ENCODE measurements at regions not wholly inside any gene's neighbourhood (a gene's known extent, or its start where the extent isn't known, plus 50 kb on each side); places are given as distances from the start of the nearest gene placed in this dataset.
"Not testable (repeated sequence)": the region's sequence is repeated elsewhere in the genome, so short reads cannot be mapped to it uniquely, and the experiment has no call there.

GRCh38 chr7:76956531-76956930 lies 75.6 kb downstream of the SPDYE17 start:
- ATAC-seq (ENCODE audit: poor library complexity); CTCF ChIA-PET: not testable (repeated sequence)

GRCh38 chr7:76955124-76955523 lies 77.0 kb downstream of the SPDYE17 start:
- H3K27ac ChIP-seq (ENCODE audit: low read depth in 1 of 2, low read length in 2 of 2); H3K27me3 ChIP-seq (ENCODE audit: control insufficient read depth in 1 of 2, insufficient read depth in 2 of 2, low read length in 2 of 2); H3K4me3 ChIP-seq (ENCODE audit: low read length); ATAC-seq (ENCODE audit: poor library complexity); H3K27ac Mint-ChIP-seq; H3K9me3 Mint-ChIP-seq; DNase-seq; H3K36me3 Mint-ChIP-seq (ENCODE audit: low read depth); H3K36me3 ChIP-seq (ENCODE audit: insufficient read depth, low read length); H3K4me1 Mint-ChIP-seq (ENCODE audit: low read depth); H3K27me3 Mint-ChIP-seq; POLR2A ChIA-PET; H3K4me1 ChIP-seq (ENCODE audit: insufficient read depth, low read length); H3K9me3 ChIP-seq (ENCODE audit: control insufficient read depth in 1 of 2, insufficient read depth in 1 of 2, low read length in 2 of 2); H3K4me3 Mint-ChIP-seq; intact Hi-C loops (cut with DNase I, micrococcal nuclease): not testable (repeated sequence)
- CTCF ChIA-PET = interaction anchor here (0.7 kb wide), 1 partner anchor 379 kb away, joined by 3 read pairs; no protein-coding TSS in a partner anchor

More at GRCh38 chr7:76956531-76956930, 75.6 kb downstream of the SPDYE17 start:
- H3K9me3 Mint-ChIP-seq; H3K4me3 ChIP-seq (ENCODE audit: low read length); H3K27ac Mint-ChIP-seq; H3K4me1 ChIP-seq (ENCODE audit: insufficient read depth, low read length); H3K4me3 Mint-ChIP-seq; H3K27me3 ChIP-seq (ENCODE audit: control insufficient read depth in 1 of 2, insufficient read depth in 2 of 2, low read length in 2 of 2); DNase-seq; intact Hi-C loops (cut with DNase I, micrococcal nuclease); H3K27me3 Mint-ChIP-seq; H3K4me1 Mint-ChIP-seq (ENCODE audit: low read depth); POLR2A ChIA-PET; H3K36me3 Mint-ChIP-seq (ENCODE audit: low read depth); H3K36me3 ChIP-seq (ENCODE audit: insufficient read depth, low read length); H3K27ac ChIP-seq (ENCODE audit: low read depth in 1 of 2, low read length in 2 of 2); H3K9me3 ChIP-seq (ENCODE audit: control insufficient read depth in 1 of 2, insufficient read depth in 1 of 2, low read length in 2 of 2): not testable (repeated sequence)

GRCh38 chr7:76944603-76945002 lies 87.6 kb downstream of the SPDYE17 start:
- ATAC-seq (ENCODE audit: poor library complexity); CTCF ChIA-PET: not testable (repeated sequence)

GRCh38 chr7:76941809-76942765 lies 90.1 kb downstream of the SPDYE17 start:
- ATAC-seq (ENCODE audit: poor library complexity); CTCF ChIA-PET; H3K4me3 Mint-ChIP-seq; H3K4me3 ChIP-seq (ENCODE audit: low read length); H3K36me3 ChIP-seq (ENCODE audit: insufficient read depth, low read length); H3K27ac ChIP-seq (ENCODE audit: low read depth in 1 of 2, low read length in 2 of 2); H3K9me3 ChIP-seq (ENCODE audit: control insufficient read depth in 1 of 2, insufficient read depth in 1 of 2, low read length in 2 of 2); POLR2A ChIA-PET; H3K27ac Mint-ChIP-seq; H3K36me3 Mint-ChIP-seq (ENCODE audit: low read depth); H3K27me3 ChIP-seq (ENCODE audit: control insufficient read depth in 1 of 2, insufficient read depth in 2 of 2, low read length in 2 of 2); H3K4me1 Mint-ChIP-seq (ENCODE audit: low read depth); intact Hi-C loops (cut with DNase I, micrococcal nuclease); H3K27me3 Mint-ChIP-seq; H3K9me3 Mint-ChIP-seq; DNase-seq; H3K4me1 ChIP-seq (ENCODE audit: insufficient read depth, low read length): not testable (repeated sequence)

More at GRCh38 chr7:76944603-76945002, 87.6 kb downstream of the SPDYE17 start:
- POLR2A ChIA-PET; H3K4me3 ChIP-seq (ENCODE audit: low read length); H3K27ac ChIP-seq (ENCODE audit: low read depth in 1 of 2, low read length in 2 of 2); H3K4me3 Mint-ChIP-seq; DNase-seq; intact Hi-C loops (cut with DNase I, micrococcal nuclease); H3K4me1 ChIP-seq (ENCODE audit: insufficient read depth, low read length); H3K36me3 Mint-ChIP-seq (ENCODE audit: low read depth); H3K27me3 ChIP-seq (ENCODE audit: control insufficient read depth in 1 of 2, insufficient read depth in 2 of 2, low read length in 2 of 2); H3K27me3 Mint-ChIP-seq; H3K36me3 ChIP-seq (ENCODE audit: insufficient read depth, low read length); H3K9me3 ChIP-seq (ENCODE audit: control insufficient read depth in 1 of 2, insufficient read depth in 1 of 2, low read length in 2 of 2); H3K9me3 Mint-ChIP-seq; H3K27ac Mint-ChIP-seq; H3K4me1 Mint-ChIP-seq (ENCODE audit: low read depth): not testable (repeated sequence)

- H3K27me3 ChIP-seq (ENCODE audit: control insufficient read depth in 1 of 2, insufficient read depth in 2 of 2, low read length in 2 of 2); intact Hi-C loops (cut with DNase I, micrococcal nuclease); H3K27ac ChIP-seq (ENCODE audit: low read depth in 1 of 2, low read length in 2 of 2); H3K4me3 ChIP-seq (ENCODE audit: low read length); CTCF ChIA-PET; POLR2A ChIA-PET; H3K27ac Mint-ChIP-seq; H3K36me3 ChIP-seq (ENCODE audit: insufficient read depth, low read length); H3K4me3 Mint-ChIP-seq; ATAC-seq (ENCODE audit: poor library complexity); DNase-seq; H3K4me1 Mint-ChIP-seq (ENCODE audit: low read depth); H3K36me3 Mint-ChIP-seq (ENCODE audit: low read depth); H3K4me1 ChIP-seq (ENCODE audit: insufficient read depth, low read length); H3K27me3 Mint-ChIP-seq; H3K9me3 Mint-ChIP-seq; H3K9me3 ChIP-seq (ENCODE audit: control insufficient read depth in 1 of 2, insufficient read depth in 1 of 2, low read length in 2 of 2): not testable (repeated sequence)
Observed at GRCh38 chr7:76937781-76938180, 94.4 kb downstream of the SPDYE17 start.

- intact Hi-C loops (cut with DNase I, micrococcal nuclease); H3K4me3 Mint-ChIP-seq: not testable (repeated sequence)
Observed at GRCh38 chr7:76937330-76937729, 94.8 kb downstream of the SPDYE17 start.

GRCh38 chr7:76936346-76936745 lies 95.8 kb downstream of the SPDYE17 start:
- H3K27me3 ChIP-seq (ENCODE audit: control insufficient read depth in 1 of 2, insufficient read depth in 2 of 2, low read length in 2 of 2); DNase-seq; H3K4me3 ChIP-seq (ENCODE audit: low read length); H3K27me3 Mint-ChIP-seq; intact Hi-C loops (cut with DNase I, micrococcal nuclease); ATAC-seq (ENCODE audit: poor library complexity); H3K4me1 ChIP-seq (ENCODE audit: insufficient read depth, low read length); H3K9me3 Mint-ChIP-seq; H3K27ac ChIP-seq (ENCODE audit: low read depth in 1 of 2, low read length in 2 of 2); CTCF ChIA-PET; H3K36me3 Mint-ChIP-seq (ENCODE audit: low read depth); H3K4me1 Mint-ChIP-seq (ENCODE audit: low read depth); H3K4me3 Mint-ChIP-seq; H3K36me3 ChIP-seq (ENCODE audit: insufficient read depth, low read length); POLR2A ChIA-PET; H3K9me3 ChIP-seq (ENCODE audit: control insufficient read depth in 1 of 2, insufficient read depth in 1 of 2, low read length in 2 of 2); H3K27ac Mint-ChIP-seq: not testable (repeated sequence)

More at GRCh38 chr7:76937330-76937729, 94.8 kb downstream of the SPDYE17 start:
- H3K4me1 ChIP-seq (ENCODE audit: insufficient read depth, low read length); CTCF ChIA-PET; POLR2A ChIA-PET; H3K27ac Mint-ChIP-seq; H3K9me3 ChIP-seq (ENCODE audit: control insufficient read depth in 1 of 2, insufficient read depth in 1 of 2, low read length in 2 of 2); H3K9me3 Mint-ChIP-seq; H3K27ac ChIP-seq (ENCODE audit: low read depth in 1 of 2, low read length in 2 of 2); ATAC-seq (ENCODE audit: poor library complexity); H3K27me3 Mint-ChIP-seq; H3K27me3 ChIP-seq (ENCODE audit: control insufficient read depth in 1 of 2, insufficient read depth in 2 of 2, low read length in 2 of 2); DNase-seq; H3K36me3 Mint-ChIP-seq (ENCODE audit: low read depth); H3K36me3 ChIP-seq (ENCODE audit: insufficient read depth, low read length); H3K4me3 ChIP-seq (ENCODE audit: low read length); H3K4me1 Mint-ChIP-seq (ENCODE audit: low read depth): not testable (repeated sequence)
